ENCODE measurements at regions not wholly inside any gene's neighbourhood (a gene's known extent, or its start where the extent isn't known, plus 50 kb on each side); places are given as distances from the start of the nearest gene placed in this dataset.

- TF ChIP-seq, protein P1, sequence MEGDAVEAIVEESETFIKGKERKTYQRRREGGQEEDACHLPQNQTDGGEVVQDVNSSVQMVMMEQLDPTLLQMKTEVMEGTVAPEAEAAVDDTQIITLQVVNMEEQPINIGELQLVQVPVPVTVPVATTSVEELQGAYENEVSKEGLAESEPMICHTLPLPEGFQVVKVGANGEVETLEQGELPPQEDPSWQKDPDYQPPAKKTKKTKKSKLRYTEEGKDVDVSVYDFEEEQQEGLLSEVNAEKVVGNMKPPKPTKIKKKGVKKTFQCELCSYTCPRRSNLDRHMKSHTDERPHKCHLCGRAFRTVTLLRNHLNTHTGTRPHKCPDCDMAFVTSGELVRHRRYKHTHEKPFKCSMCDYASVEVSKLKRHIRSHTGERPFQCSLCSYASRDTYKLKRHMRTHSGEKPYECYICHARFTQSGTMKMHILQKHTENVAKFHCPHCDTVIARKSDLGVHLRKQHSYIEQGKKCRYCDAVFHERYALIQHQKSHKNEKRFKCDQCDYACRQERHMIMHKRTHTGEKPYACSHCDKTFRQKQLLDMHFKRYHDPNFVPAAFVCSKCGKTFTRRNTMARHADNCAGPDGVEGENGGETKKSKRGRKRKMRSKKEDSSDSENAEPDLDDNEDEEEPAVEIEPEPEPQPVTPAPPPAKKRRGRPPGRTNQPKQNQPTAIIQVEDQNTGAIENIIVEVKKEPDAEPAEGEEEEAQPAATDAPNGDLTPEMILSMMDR (IDR thresholded peaks at IDR 0.05), result no peak
- TF ChIP-seq EP300 (IDR thresholded peaks at IDR 0.05) (no peak), POLR2A (IDR thresholded peaks at IDR 0.05; ENCODE audit: low read depth) (no peak)
Observed at GRCh38 chr12:67885375-67886169, 103.7 kb upstream of the IFNG-AS1 start.

Data from esophagus muscularis mucosa (tissue), 4 donors.